A673 (cell line): ENCODE measurements at regions not wholly inside any gene's neighbourhood (a gene's known extent, or its start where the extent isn't known, plus 50 kb on each side); places are given as distances from the start of the nearest gene placed in this dataset.

Source experiments
- CTCF ChIP-seq: fragments of 300-800, 200-600 bp; sonication (generic); conservative IDR thresholded peaks from 2 replicates; pipeline ENCODE4 v1.5.1; 2017; ENCODE audit warnings: low read depth, mild to moderate bottlenecking, antibody characterized with exemption, low read length, moderate library complexity, mixed read lengths
- EZH2 ChIP-seq: fragments of 200-600 bp; sonication (generic); IDR thresholded peaks from 2 replicates; pipeline ENCODE4 v1.6.1; 2017; ENCODE audit warnings: borderline replicate concordance, low read depth, mild to moderate bottlenecking, mixed read lengths, antibody characterized with exemption, low read length; ENCODE audit not compliant: poor library complexity, severe bottlenecking

GRCh38 chr9:108707120-108707519 is 148.7 kb downstream of the ACTL7B start:
- TF ChIP-seq EZH2 (no peak), CTCF (no peak)
